A549 (cell line): ENCODE measurements at regions not wholly inside any gene's neighbourhood (a gene's known extent, or its start where the extent isn't known, plus 50 kb on each side); places are given as distances from the start of the nearest gene placed in this dataset.

Experiments used
- CBX8 ChIP-seq: fragments of 200-600 bp; sonication (generic); IDR thresholded peaks from 2 replicates; pipeline ENCODE4 v1.6.1; 2016
- CTCF ChIP-seq: fragments of >200 bp; sonication (Bioruptor Twin); formaldehyde crosslinking; IDR thresholded peaks from 3 replicates; pipeline ENCODE4 v1.5.1; 2016
- EP300 ChIP-seq, 2 experiments: fragments of >200 bp; sonication (Bioruptor Twin); formaldehyde crosslinking; IDR thresholded peaks; 2 replicates in 1 of 2; 3 replicates in 1 of 2; pipeline ENCODE4 v1.6.1; 2016 to 2017
- ESRRA ChIP-seq: fragments of 150-350 bp; IDR thresholded peaks from 2 replicates; pipeline ENCODE4 v1.6.1; 2014; ENCODE audit warnings: mild to moderate bottlenecking, low read length, borderline replicate concordance
- KDM1A ChIP-seq: fragments of 200-600 bp; sonication (generic); IDR thresholded peaks from 2 replicates; pipeline ENCODE4 v1.6.1; 2016; ENCODE audit warnings: low read depth, mild to moderate bottlenecking
- NR3C1 ChIP-seq: fragments of >200 bp; sonication (Bioruptor Twin); formaldehyde crosslinking; IDR thresholded peaks from 3 replicates; pipeline ENCODE4 v1.6.1; 2017
- PHF8 ChIP-seq: fragments of 200-600 bp; sonication (generic); IDR thresholded peaks from 2 replicates; pipeline ENCODE4 v1.6.1; 2016; ENCODE audit warnings: low read depth, mild to moderate bottlenecking, antibody characterized with exemption, moderate library complexity, borderline replicate concordance
- REST ChIP-seq: fragments of 200-600 bp; sonication (generic); IDR thresholded peaks from 2 replicates; pipeline ENCODE4 v1.6.1; 2016; ENCODE audit warnings: antibody characterized with exemption, mild to moderate bottlenecking, moderate library complexity
- RFX5 ChIP-seq: fragments of 450-650 bp; IDR thresholded peaks from 2 replicates; pipeline ENCODE4 v1.7.1; 2014; ENCODE audit warnings: antibody characterized with exemption, mild to moderate bottlenecking, moderate library complexity
- TP53 ChIP-seq: fragments of 250-450 bp; sonication (Bioruptor Pico); IDR thresholded peaks from 2 replicates; pipeline ENCODE4 v1.5.0; 2021; ENCODE audit warnings: mild to moderate bottlenecking, moderate library complexity

- no peak for TF ChIP-seq EP300 (IDR thresholded peaks at IDR 0.05)
- no peak for TF ChIP-seq KDM1A
- TF ChIP-seq RFX5: no peak
- TF ChIP-seq CTCF: no peak
- no peak for TF ChIP-seq NR3C1
- no peak for TF ChIP-seq ESRRA
- TF ChIP-seq CBX8: no peak
- no peak for TF ChIP-seq REST
- no peak for TF ChIP-seq PHF8
- TF ChIP-seq TP53 (CRISPR knock-in tag): no peak
These were observed 425.6 kb upstream of the SALL1 start for GRCh38 chr16:51576498-51577195.
